Cardiac muscle cell (in vitro differentiated cells and primary cell): ENCODE measurements at regions not wholly inside any gene's neighbourhood (a gene's known extent, or its start where the extent isn't known, plus 50 kb on each side); places are given as distances from the start of the nearest gene placed in this dataset.

ENCODE experiments used
- DNase-seq, 2 donors: peaks; one replicate each; pipeline versions ENCODE4 v3.0.0 to v3.0.0-alpha.2; 2010 to 2017; ENCODE audit warnings: low read depth in 1 of 2, low spot score in 1 of 2
- H3K27ac ChIP-seq: fragments of 200-600 bp; sonication (generic); 2 replicates; pipeline ENCODE4 v1.5.1; 2016
- H3K27me3 ChIP-seq: fragments of 200-600 bp; sonication (generic); 2 replicates; pipeline ENCODE4 v1.6.0; 2016; ENCODE audit warnings: control low read depth
- H3K36me3 ChIP-seq: fragments of 200-600 bp; sonication (generic); 2 replicates; pipeline ENCODE4 v1.5.1; 2016; ENCODE audit warnings: control low read depth
- H3K4me1 ChIP-seq: fragments of 200-600 bp; sonication (generic); 2 replicates; pipeline ENCODE4 v1.8.1; 2017; ENCODE audit warnings: low read depth, mild to moderate bottlenecking, mixed run types
- H3K4me3 ChIP-seq: fragments of 200-600 bp; sonication (generic); 2 replicates; pipeline ENCODE4 v1.5.1; 2016; ENCODE audit warnings: mild to moderate bottlenecking
- H3K9me3 ChIP-seq: fragments of 200-600 bp; sonication (generic); 2 replicates; pipeline ENCODE4 v1.5.1; 2017; ENCODE audit warnings: low read depth, mild to moderate bottlenecking, control low read depth
- TF ChIP-seq, protein P1 (sequence below): IDR thresholded peaks from 2 replicates; pipeline ENCODE4 v1.5.1; 2012; ENCODE audit warnings: low read depth, mild to moderate bottlenecking, low read length

- TF ChIP-seq, protein P1, sequence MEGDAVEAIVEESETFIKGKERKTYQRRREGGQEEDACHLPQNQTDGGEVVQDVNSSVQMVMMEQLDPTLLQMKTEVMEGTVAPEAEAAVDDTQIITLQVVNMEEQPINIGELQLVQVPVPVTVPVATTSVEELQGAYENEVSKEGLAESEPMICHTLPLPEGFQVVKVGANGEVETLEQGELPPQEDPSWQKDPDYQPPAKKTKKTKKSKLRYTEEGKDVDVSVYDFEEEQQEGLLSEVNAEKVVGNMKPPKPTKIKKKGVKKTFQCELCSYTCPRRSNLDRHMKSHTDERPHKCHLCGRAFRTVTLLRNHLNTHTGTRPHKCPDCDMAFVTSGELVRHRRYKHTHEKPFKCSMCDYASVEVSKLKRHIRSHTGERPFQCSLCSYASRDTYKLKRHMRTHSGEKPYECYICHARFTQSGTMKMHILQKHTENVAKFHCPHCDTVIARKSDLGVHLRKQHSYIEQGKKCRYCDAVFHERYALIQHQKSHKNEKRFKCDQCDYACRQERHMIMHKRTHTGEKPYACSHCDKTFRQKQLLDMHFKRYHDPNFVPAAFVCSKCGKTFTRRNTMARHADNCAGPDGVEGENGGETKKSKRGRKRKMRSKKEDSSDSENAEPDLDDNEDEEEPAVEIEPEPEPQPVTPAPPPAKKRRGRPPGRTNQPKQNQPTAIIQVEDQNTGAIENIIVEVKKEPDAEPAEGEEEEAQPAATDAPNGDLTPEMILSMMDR: no peak
- Histone ChIP-seq H3K4me3 (no peak overlapping the region), H3K36me3 (no peaks in the 10 kb centered on the region), H3K27me3 (no peaks in the 10 kb centered on the region), H3K9me3 (no peaks in the 10 kb centered on the region), H3K27ac (no peak overlapping the region), H3K4me1 (no peaks in the 10 kb centered on the region)
- DNase-seq: no peak
Observed at GRCh38 chr3:176554791-176555654, 642.3 kb downstream of the TBL1XR1 start.

- DNase-seq: no peak
- H3K27me3 ChIP-seq: no peaks in the 10 kb centered on the region
Observed at GRCh38 chr3:176554264-176554663, 643.0 kb downstream of the TBL1XR1 start.

GRCh38 chr3:176526942-176527341 lies 670.3 kb downstream of the TBL1XR1 start:
- Histone ChIP-seq H3K9me3 (no peaks in the 10 kb centered on the region), H3K27me3 (no peaks in the 10 kb centered on the region), H3K4me1 (no peaks in the 10 kb centered on the region), H3K36me3 (no peaks in the 10 kb centered on the region), H3K27ac (no peak overlapping the region), H3K4me3 (no peak overlapping the region)
- TF ChIP-seq, protein P1: no peak
- DNase-seq: no peak

More at GRCh38 chr3:176554264-176554663, 643.0 kb downstream of the TBL1XR1 start:
- Histone ChIP-seq H3K27ac (no peak overlapping the region), H3K4me3 (no peak overlapping the region), H3K36me3 (no peaks in the 10 kb centered on the region), H3K4me1 (no peaks in the 10 kb centered on the region), H3K9me3 (no peaks in the 10 kb centered on the region)
- TF ChIP-seq, protein P1: no peak

DNA sequence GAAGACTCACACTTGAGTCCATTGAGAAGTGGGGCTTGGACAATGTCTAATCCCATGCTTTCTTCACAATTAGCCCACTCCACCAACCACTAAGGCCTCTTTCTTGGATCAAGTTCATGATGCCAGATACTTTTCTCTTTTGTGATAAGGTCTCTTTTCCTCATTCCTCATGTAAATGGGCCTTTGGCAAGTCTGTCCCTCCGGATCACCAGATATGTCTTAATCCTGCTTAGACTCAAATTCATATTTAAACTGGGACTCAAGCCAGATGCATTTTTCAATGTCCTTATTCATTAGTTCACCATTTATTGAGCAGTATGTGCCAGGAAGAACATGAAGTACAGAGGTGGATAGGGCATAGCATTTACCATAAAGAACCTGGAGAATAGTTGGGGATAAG lies 671.1 kb downstream of the TBL1XR1 start:
- peak in 1 of 2 donors; percentile 4 for DNase-seq
- TF ChIP-seq, protein P1: no peak
- Histone ChIP-seq H3K4me3 (no peak overlapping the region), H3K9me3 (no peaks in the 10 kb centered on the region), H3K4me1 (no peaks in the 10 kb centered on the region), H3K36me3 (no peaks in the 10 kb centered on the region), H3K27me3 (no peaks in the 10 kb centered on the region), H3K27ac (no peak overlapping the region)

DNA sequence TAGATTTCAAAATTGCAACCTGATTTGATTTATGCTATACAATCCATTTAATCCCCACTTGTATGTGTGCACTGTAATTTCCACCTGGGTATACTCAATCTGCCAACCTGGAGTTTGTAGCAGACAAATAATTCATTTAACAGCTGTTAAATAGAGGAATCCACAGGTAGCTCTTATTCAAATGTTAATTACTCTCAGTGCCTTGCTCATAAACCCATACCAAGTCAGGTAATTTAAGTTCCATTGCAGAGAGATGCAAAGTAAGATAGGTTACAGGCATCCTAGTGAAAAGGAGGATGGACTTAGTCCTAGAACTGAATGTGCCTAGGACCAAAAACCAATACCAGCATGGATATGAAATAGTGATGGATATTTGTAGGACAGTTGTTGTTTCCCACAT lies 674.2 kb downstream of the TBL1XR1 start:
- Histone ChIP-seq H3K9me3 (no peaks in the 10 kb centered on the region), H3K4me1 (no peaks in the 10 kb centered on the region), H3K4me3 (no peak overlapping the region), H3K27me3 (no peaks in the 10 kb centered on the region), H3K36me3 (no peaks in the 10 kb centered on the region), H3K27ac (no peak overlapping the region)
- DNase-seq: no peak
- TF ChIP-seq, protein P1: no peak
